ENCODE measurements at regions not wholly inside any gene's neighbourhood (a gene's known extent, or its start where the extent isn't known, plus 50 kb on each side); places are given as distances from the start of the nearest gene placed in this dataset.

DNA sequence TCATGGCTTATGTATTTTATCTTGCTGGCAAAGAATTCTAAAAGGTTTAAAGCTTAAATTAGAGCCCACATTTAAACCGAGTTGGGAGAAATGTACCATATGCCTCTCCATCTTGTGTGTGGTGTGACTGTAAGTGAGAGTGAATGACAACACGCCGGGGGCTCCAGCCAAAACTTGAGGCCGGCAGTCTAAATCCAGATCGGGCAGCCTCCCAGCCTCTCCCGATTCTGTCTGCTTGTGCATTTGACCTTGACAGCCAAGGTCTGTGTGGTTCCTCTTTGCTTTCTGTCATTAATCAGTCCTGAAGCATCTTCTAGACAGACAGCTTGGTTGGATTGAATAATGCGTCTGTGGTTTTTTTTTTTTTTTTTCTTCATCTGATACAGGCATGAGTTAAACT, 1093.2 kb upstream of the EEF2KMT start:
- TF ChIP-seq, protein P1, sequence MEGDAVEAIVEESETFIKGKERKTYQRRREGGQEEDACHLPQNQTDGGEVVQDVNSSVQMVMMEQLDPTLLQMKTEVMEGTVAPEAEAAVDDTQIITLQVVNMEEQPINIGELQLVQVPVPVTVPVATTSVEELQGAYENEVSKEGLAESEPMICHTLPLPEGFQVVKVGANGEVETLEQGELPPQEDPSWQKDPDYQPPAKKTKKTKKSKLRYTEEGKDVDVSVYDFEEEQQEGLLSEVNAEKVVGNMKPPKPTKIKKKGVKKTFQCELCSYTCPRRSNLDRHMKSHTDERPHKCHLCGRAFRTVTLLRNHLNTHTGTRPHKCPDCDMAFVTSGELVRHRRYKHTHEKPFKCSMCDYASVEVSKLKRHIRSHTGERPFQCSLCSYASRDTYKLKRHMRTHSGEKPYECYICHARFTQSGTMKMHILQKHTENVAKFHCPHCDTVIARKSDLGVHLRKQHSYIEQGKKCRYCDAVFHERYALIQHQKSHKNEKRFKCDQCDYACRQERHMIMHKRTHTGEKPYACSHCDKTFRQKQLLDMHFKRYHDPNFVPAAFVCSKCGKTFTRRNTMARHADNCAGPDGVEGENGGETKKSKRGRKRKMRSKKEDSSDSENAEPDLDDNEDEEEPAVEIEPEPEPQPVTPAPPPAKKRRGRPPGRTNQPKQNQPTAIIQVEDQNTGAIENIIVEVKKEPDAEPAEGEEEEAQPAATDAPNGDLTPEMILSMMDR (IDR thresholded peaks at IDR 0.05; ENCODE audit: extremely low read depth in 1 of 2, insufficient read depth in 1 of 2, low read depth in 1 of 2, low read length in 2 of 2) = no peak
- TF ChIP-seq JUN (IDR thresholded peaks at IDR 0.05; ENCODE audit: borderline replicate concordance, insufficient read depth, insufficient read length, low read depth) (no peak), MYC (IDR thresholded peaks at IDR 0.05; ENCODE audit: low read depth, low read length) (no peak), POLR2AphosphoS5 (IDR thresholded peaks at IDR 0.05; ENCODE audit: insufficient read depth, low read depth, low read length) (no peak), POLR2A (IDR thresholded peaks at IDR 0.05; ENCODE audit: low read depth, low read length) (no peak), FOS (IDR thresholded peaks at IDR 0.05; ENCODE audit: borderline replicate concordance, insufficient read depth, low read length) (no peak), EZH2 (IDR thresholded peaks at IDR 0.05; ENCODE audit: borderline replicate concordance, low read depth, low read length, severe bottlenecking) (no peak)
